DND-41 (cell line): ENCODE measurements at regions not wholly inside any gene's neighbourhood (a gene's known extent, or its start where the extent isn't known, plus 50 kb on each side); places are given as distances from the start of the nearest gene placed in this dataset.

ENCODE experiments used
- ATAC-seq: fragments of 200-7000 bp; cut with Tn5 transposase; 3 replicates; pipeline ENCODE4 v1.9.1; 2021; ENCODE audit warnings: low read depth; ENCODE audit not compliant: insufficient read depth
- DNase-seq: peaks from one replicate; pipeline ENCODE4 v3.0.0-alpha.2; 2020
- H2AFZ ChIP-seq: 2 replicates; pipeline ENCODE4 v1.6.0; 2012; ENCODE audit warnings: low read depth, low read length
- H3K27ac ChIP-seq: 2 replicates; pipeline ENCODE4 v1.5.1; 2012; ENCODE audit warnings: low read length, inconsistent platforms
- H3K27me3 ChIP-seq: fragments of 200-600 bp; sonication (generic); 2 replicates; pipeline ENCODE4 v1.6.0; 2012; ENCODE audit warnings: low read length, mild to moderate bottlenecking, inconsistent platforms; ENCODE audit not compliant: insufficient read depth, poor library complexity
- H3K36me3 ChIP-seq: 2 replicates; pipeline ENCODE4 v1.5.1; 2012; ENCODE audit warnings: low read length, inconsistent platforms; ENCODE audit not compliant: insufficient read depth
- H3K4me1 ChIP-seq: 2 replicates; pipeline ENCODE4 v1.5.1; 2012; ENCODE audit warnings: mild to moderate bottlenecking, low read length; ENCODE audit not compliant: insufficient read depth
- H3K4me2 ChIP-seq: 2 replicates; pipeline ENCODE4 v1.6.0; 2012; ENCODE audit warnings: mild to moderate bottlenecking, moderate library complexity, low read length, inconsistent platforms; ENCODE audit not compliant: insufficient read depth
- H3K4me3 ChIP-seq, 2 experiments: fragments of 200-600 bp in 1 of 2; shearing (Covaris generic) in 1 of 2; 2 replicates each; pipeline ENCODE4 v1.5.1; 2012 to 2016; ENCODE audit warnings: inconsistent platforms in 2 of 2, low read length in 2 of 2, mild to moderate bottlenecking in 2 of 2, low read depth in 1 of 2, moderate library complexity in 1 of 2
- H3K79me2 ChIP-seq: 2 replicates; pipeline ENCODE4 v1.6.0; 2012; ENCODE audit warnings: low read length, inconsistent platforms; ENCODE audit not compliant: insufficient read depth
- H3K9ac ChIP-seq: 2 replicates; pipeline ENCODE4 v1.6.0; 2012; ENCODE audit warnings: low read depth, mild to moderate bottlenecking, inconsistent platforms, low read length, moderate library complexity
- H3K9me3 ChIP-seq: 2 replicates; pipeline ENCODE4 v1.5.1; 2012; ENCODE audit warnings: low read length, moderate library complexity, mild to moderate bottlenecking, inconsistent platforms; ENCODE audit not compliant: insufficient read depth, severe bottlenecking
- H4K20me1 ChIP-seq: 2 replicates; pipeline ENCODE4 v1.6.0; 2012; ENCODE audit warnings: low read length; ENCODE audit not compliant: insufficient read depth
- EZH2 ChIP-seq: IDR thresholded peaks from 3 replicates; pipeline ENCODE4 v1.6.1; 2012; ENCODE audit warnings: borderline replicate concordance, low read depth, mild to moderate bottlenecking, moderate library complexity, low read length, inconsistent platforms; ENCODE audit not compliant: severe bottlenecking
- TF ChIP-seq, protein P1 (sequence below): IDR thresholded peaks from 2 replicates; pipeline ENCODE4 v1.5.1; 2012; ENCODE audit warnings: borderline replicate concordance, low read length, moderate library complexity, mild to moderate bottlenecking; ENCODE audit not compliant: poor library complexity, severe bottlenecking; ENCODE audit errors: extremely low read depth

DNA sequence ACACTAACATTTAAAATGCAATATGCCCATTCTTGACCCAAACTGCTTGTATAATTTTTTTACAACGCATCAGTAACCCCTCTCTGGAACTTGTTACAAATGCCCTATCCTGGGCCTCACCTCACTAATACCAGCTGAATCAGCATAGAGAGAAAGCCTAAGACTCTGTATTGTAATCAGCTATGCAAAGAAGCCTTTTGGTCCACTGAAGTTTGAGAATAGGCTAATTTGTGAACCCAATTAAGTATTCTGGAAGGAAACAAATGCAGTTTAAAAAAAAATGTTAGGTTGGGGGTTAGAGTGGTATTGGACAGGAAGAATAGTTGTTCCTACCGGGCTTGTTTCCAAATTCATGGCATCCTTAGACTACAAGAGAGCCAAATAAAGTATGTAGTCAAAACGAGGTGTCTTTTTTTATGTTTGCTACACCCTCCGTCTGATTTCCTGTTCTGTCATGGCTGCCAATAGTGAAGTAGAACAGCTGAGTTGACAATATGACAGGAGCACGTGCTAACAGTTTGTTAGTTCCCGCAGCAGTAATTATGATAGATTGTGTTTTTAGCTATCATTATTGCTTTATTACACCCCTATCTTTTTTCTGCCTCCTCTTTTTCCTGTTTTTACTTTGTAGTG, 1048.7 kb upstream of the NUDT12 start:
- no peak overlapping the region for H2AFZ ChIP-seq
- H3K27me3 ChIP-seq, result no peaks in the 10 kb centered on the region
- DNase-seq (no peak), ATAC-seq (no peak)
- no peak overlapping the region for H3K4me2 ChIP-seq
- TF ChIP-seq, protein P1, sequence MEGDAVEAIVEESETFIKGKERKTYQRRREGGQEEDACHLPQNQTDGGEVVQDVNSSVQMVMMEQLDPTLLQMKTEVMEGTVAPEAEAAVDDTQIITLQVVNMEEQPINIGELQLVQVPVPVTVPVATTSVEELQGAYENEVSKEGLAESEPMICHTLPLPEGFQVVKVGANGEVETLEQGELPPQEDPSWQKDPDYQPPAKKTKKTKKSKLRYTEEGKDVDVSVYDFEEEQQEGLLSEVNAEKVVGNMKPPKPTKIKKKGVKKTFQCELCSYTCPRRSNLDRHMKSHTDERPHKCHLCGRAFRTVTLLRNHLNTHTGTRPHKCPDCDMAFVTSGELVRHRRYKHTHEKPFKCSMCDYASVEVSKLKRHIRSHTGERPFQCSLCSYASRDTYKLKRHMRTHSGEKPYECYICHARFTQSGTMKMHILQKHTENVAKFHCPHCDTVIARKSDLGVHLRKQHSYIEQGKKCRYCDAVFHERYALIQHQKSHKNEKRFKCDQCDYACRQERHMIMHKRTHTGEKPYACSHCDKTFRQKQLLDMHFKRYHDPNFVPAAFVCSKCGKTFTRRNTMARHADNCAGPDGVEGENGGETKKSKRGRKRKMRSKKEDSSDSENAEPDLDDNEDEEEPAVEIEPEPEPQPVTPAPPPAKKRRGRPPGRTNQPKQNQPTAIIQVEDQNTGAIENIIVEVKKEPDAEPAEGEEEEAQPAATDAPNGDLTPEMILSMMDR, result no peak
- no peak for TF ChIP-seq EZH2
- H3K9me3 ChIP-seq, result no peaks in the 10 kb centered on the region
- H3K9ac ChIP-seq, result no peak overlapping the region
- H3K79me2 ChIP-seq, result no peaks in the 10 kb centered on the region
- H3K36me3 ChIP-seq, result no peaks in the 10 kb centered on the region
- no peaks in the 10 kb centered on the region for H4K20me1 ChIP-seq
- H3K4me1 ChIP-seq, result no peaks in the 10 kb centered on the region
- H3K4me3 ChIP-seq, result no peak overlapping the region
- H3K27ac ChIP-seq, result no peak overlapping the region

DNA sequence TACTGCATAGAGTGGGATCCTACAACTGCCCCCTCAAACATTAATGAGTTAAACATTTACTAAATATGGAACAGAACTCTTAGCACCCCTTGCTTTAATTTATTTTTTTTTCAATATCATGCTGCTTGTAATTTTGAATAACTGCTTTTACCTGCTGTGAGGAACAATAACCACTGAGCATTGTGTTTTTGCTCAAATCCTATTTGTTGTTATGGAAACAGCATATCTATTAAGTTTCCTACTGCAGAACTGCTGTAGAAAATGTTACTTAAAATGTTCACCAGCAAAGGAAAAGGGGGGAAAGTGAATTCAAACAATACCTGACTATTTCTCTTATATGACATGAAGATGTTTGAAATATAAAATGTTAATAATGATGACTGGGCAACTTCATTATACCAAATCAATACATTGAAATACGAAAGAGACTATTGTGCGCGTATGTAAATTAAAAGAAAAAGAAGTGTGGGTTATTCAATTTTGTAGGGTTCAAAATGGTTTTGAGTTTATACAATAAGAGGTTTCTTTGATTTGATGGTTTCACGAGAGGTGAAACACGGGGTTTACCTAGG, 1043.8 kb upstream of the NUDT12 start:
- Histone ChIP-seq H3K9me3 (no peaks in the 10 kb centered on the region), H2AFZ (no peak overlapping the region), H3K9ac (no peak overlapping the region), H3K4me2 (no peak overlapping the region), H3K4me1 (no peaks in the 10 kb centered on the region), H3K36me3 (no peaks in the 10 kb centered on the region), H3K4me3 (no peak overlapping the region), H3K27ac (no peak overlapping the region), H3K79me2 (no peaks in the 10 kb centered on the region), H4K20me1 (no peaks in the 10 kb centered on the region), H3K27me3 (no peaks in the 10 kb centered on the region)
- TF ChIP-seq, protein P1, result no peak
- TF ChIP-seq EZH2, result no peak
- ATAC-seq, result no peak
- no peak for DNase-seq

DNA sequence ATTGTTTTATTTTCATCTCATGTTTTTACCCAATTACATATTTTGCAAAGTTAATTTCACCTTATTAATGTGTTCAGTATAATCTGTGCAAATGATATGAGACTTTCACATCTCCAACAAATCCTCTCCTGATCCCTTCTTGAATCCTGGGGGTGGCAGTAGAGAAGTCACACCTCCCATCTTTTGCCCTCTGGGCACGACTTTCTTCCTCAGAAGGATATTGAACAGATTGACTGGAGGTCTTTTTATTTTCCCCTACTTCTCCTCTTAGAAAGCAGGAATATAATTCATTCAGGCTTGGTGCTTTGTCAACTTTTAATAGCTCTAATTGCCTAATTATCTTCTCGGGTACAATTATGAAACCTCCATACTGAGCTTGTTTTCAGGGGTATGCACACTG, 1037.1 kb upstream of the NUDT12 start:
- Histone ChIP-seq H3K4me2 (no peak overlapping the region), H3K9ac (no peak overlapping the region), H3K27ac (no peak overlapping the region), H2AFZ (no peak overlapping the region), H3K79me2 (no peaks in the 10 kb centered on the region), H3K27me3 (no peaks in the 10 kb centered on the region), H3K4me3 (no peak overlapping the region), H4K20me1 (no peaks in the 10 kb centered on the region), H3K4me1 (no peaks in the 10 kb centered on the region), H3K9me3 (no peaks in the 10 kb centered on the region), H3K36me3 (no peaks in the 10 kb centered on the region)
- no peak for ATAC-seq
- no peak for TF ChIP-seq EZH2
- TF ChIP-seq, protein P1, result no peak
- DNase-seq, result no peak
